Transverse colon (tissue), 4 donors: ENCODE measurements at regions not wholly inside any gene's neighbourhood (a gene's known extent, or its start where the extent isn't known, plus 50 kb on each side); places are given as distances from the start of the nearest gene placed in this dataset.

Experiments used
- DNase-seq: peaks from one replicate; pipeline ENCODE4 v3.0.0-alpha.2; 2019
- H3K27ac ChIP-seq, 4 donors: fragments of 200-600 bp; sonication (generic); 2 replicates each; pipeline ENCODE4 v1.5.1; 2016 to 2018; ENCODE audit warnings: inconsistent platforms in 4 of 4
- H3K27me3 ChIP-seq: fragments of 200-600 bp; sonication (generic); 2 replicates; pipeline ENCODE4 v1.5.1; 2017; ENCODE audit warnings: inconsistent platforms
- H3K36me3 ChIP-seq, 4 donors: fragments of 200-600 bp; sonication (generic); 2 replicates each; pipeline ENCODE4 v1.5.1; 2017 to 2019; ENCODE audit warnings: inconsistent platforms in 4 of 4
- H3K4me1 ChIP-seq, 4 donors: fragments of 200-600 bp; sonication (generic); 2 replicates each; pipeline ENCODE4 v1.5.1; 2017 to 2020; ENCODE audit warnings: inconsistent platforms in 4 of 4
- H3K4me3 ChIP-seq, 4 donors: fragments of 200-600 bp; sonication (generic); 1 replicate in 1 of 4; 2 replicates in 3 of 4; pipeline versions ENCODE4 v1.5.1 to v1.6.1; 2017 to 2019; ENCODE audit warnings: inconsistent platforms in 4 of 4
- H3K9me3 ChIP-seq, 2 donors: fragments of 200-600 bp; sonication (generic); 2 replicates each; pipeline ENCODE4 v1.5.1; 2017 to 2019; ENCODE audit warnings: inconsistent platforms in 2 of 2
- EP300 ChIP-seq: sonication (generic); formaldehyde crosslinking; IDR thresholded peaks from one replicate; pipeline ENCODE4 v1.6.1; 2017; ENCODE audit warnings: antibody characterized with exemption, low read depth
- POLR2A ChIP-seq: fragments of 450-650 bp; IDR thresholded peaks from one replicate; pipeline ENCODE4 v1.6.1; 2016; ENCODE audit warnings: antibody characterized with exemption, mild to moderate bottlenecking, moderate library complexity
- POLR2AphosphoS5 ChIP-seq, 3 donors: sonication (generic); formaldehyde crosslinking; IDR thresholded peaks; one replicate each; pipeline ENCODE4 v1.6.1; 2016; ENCODE audit warnings: antibody characterized with exemption in 3 of 3
- WGBS, 2 donors: methylation state at CpG; one replicate each; pipeline ENCODE4 v1.1.5; 2018; ENCODE audit warnings: low coverage in 1 of 2; 5-methylcytosine and 5-hydroxymethylcytosine counted together
- in situ Hi-C, 4 donors: fragments of 200-750 bp; cut with MboI; loops; one replicate each; pipeline versions ENCODE4 v1.15.0 to v1.15.1; 2017; ENCODE audit warnings: low sequenced_read_pairs in 3 of 4, low pct_ligation_motif_present in 1 of 4, low pct_unique_long_range_greater_than_20kb in 1 of 4
- intact Hi-C: fragments of 100-400 bp; cut with DNase I; formaldehyde crosslinking; loops from one replicate; pipeline ENCODE4 v1.15.1; 2023; ENCODE audit warnings: low total_unique reads
- TF ChIP-seq, protein P1 (sequence below), 5 experiments: fragments of 200-600 bp in 3 of 5; fragments of 450-650 bp in 2 of 5; sonication (generic) in 3 of 5; IDR thresholded peaks; 1 replicate in 2 of 5; 2 replicates in 3 of 5; pipeline ENCODE4 v1.5.1; 2016 to 2017; ENCODE audit warnings: antibody characterized with exemption in 5 of 5, inconsistent platforms in 3 of 5, mild to moderate bottlenecking in 2 of 5, moderate library complexity in 1 of 5

DNA sequence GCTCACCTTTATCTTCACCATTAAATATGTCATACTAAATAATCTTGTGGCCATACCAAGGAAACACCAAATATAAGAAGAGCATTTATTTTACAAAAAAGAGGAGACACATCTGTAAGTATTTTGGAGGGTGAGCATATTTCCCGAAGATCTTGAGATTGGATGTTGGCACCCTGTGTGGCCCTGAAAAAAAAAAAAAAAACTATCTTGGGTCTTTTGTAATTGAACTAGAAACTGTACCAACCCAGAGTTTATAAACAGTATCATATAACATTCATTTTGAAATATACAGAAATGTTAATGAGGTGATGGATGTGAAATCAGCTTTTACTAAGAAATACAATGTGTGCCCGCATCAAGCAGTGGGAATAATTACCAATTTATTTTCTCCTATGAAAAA lies 104.0 kb upstream of the FRMD6 start:
- in situ Hi-C loops (no loop called here), intact Hi-C loops (no loop called here)
- WGBS, 2 donors: 83 to 90% methylated on average over 2 of the region's 2 CpGs
- Histone ChIP-seq H3K4me1 (peaks cover 0 to 3% (median 1%) of the 10 kb centered on the region in 4 donors), H3K9me3 (no peaks in the 10 kb centered on the region), H3K4me3 (no peak overlapping the region), H3K36me3 (no peaks in the 10 kb centered on the region), H3K27ac (peak overlapping the region; percentile 56 to 72 (median 65)), H3K27me3 (no peaks in the 10 kb centered on the region)
- DNase-seq: no peak
- TF ChIP-seq POLR2AphosphoS5 (IDR thresholded peaks at IDR 0.05) (no peak), POLR2A (no peak), EP300 (no peak)
- TF ChIP-seq, protein P1, sequence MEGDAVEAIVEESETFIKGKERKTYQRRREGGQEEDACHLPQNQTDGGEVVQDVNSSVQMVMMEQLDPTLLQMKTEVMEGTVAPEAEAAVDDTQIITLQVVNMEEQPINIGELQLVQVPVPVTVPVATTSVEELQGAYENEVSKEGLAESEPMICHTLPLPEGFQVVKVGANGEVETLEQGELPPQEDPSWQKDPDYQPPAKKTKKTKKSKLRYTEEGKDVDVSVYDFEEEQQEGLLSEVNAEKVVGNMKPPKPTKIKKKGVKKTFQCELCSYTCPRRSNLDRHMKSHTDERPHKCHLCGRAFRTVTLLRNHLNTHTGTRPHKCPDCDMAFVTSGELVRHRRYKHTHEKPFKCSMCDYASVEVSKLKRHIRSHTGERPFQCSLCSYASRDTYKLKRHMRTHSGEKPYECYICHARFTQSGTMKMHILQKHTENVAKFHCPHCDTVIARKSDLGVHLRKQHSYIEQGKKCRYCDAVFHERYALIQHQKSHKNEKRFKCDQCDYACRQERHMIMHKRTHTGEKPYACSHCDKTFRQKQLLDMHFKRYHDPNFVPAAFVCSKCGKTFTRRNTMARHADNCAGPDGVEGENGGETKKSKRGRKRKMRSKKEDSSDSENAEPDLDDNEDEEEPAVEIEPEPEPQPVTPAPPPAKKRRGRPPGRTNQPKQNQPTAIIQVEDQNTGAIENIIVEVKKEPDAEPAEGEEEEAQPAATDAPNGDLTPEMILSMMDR (IDR thresholded peaks at IDR 0.05): no peak

DNA sequence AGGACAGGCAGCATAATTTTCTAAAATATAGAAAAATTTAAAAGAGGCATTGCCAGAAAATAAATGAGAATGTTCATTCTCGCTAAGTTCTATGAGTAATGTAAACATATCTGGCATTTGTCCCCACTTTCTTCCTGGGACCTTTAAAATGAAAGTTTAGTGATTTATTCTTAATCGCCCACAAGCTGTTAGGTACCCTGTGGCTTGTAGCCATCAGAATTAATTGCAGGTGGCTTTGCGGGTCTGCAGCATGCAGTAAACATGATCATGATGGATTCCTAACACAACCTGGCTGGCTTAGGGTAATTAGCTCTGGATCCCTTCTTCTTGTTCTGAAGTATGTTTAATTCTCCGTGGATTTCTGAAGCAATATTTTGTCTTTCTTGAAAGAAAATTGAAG lies 103.5 kb upstream of the FRMD6 start:
- Histone ChIP-seq H3K9me3 (no peaks in the 10 kb centered on the region), H3K36me3 (no peaks in the 10 kb centered on the region), H3K27me3 (no peaks in the 10 kb centered on the region), H3K27ac (peak overlapping the region; percentile 56 to 72 (median 65)), H3K4me1 (peaks cover 0 to 3% (median 1%) of the 10 kb centered on the region in 4 donors), H3K4me3 (no peak overlapping the region)
- TF ChIP-seq POLR2AphosphoS5 (IDR thresholded peaks at IDR 0.05) (no peak), POLR2A (no peak), EP300 (no peak)
- TF ChIP-seq, protein P1 (IDR thresholded peaks at IDR 0.05): no peak
- 72 to 78% methylated on average over 4 of the region's 4 CpGs for WGBS, 2 donors
- intact Hi-C loops (no loop called here), in situ Hi-C loops (no loop called here)
- DNase-seq: no peak

DNA sequence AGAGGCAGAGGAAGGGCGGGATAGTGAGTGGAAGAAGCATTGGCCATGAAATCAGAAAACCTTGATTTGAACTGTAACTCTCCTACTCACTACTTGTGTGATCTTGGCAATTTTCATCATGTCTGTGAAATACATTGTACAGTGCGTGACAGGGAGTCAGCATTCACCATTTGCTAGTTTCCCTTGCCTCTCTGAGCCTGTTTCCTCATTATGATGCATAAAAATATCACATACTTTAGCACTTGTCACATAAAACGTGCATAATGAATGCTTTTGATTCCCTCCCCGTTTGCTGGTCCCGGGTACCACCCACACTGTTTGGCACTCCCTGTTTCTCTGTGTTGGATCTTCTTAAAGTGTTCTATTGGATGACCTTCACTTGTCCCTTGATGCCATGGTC lies 101.1 kb upstream of the FRMD6 start:
- H3K4me3 ChIP-seq: no peak overlapping the region
- intact Hi-C loops: no loop called here
- DNase-seq: no peak
- H3K9me3 ChIP-seq: no peaks in the 10 kb centered on the region
- no peak overlapping the region for H3K27ac ChIP-seq
- H3K4me1 ChIP-seq: peaks cover 0 to 3% (median 1%) of the 10 kb centered on the region in 4 donors
- H3K36me3 ChIP-seq: no peaks in the 10 kb centered on the region
- TF ChIP-seq, protein P1 (IDR thresholded peaks at IDR 0.05): no peak
- no peak for TF ChIP-seq POLR2A
- no peak for TF ChIP-seq EP300
- no peaks in the 10 kb centered on the region for H3K27me3 ChIP-seq
- WGBS, 2 donors: 70 to 81% methylated on average over 3 to 5 of the region's 5 CpGs
- in situ Hi-C loops: no loop called here

DNA sequence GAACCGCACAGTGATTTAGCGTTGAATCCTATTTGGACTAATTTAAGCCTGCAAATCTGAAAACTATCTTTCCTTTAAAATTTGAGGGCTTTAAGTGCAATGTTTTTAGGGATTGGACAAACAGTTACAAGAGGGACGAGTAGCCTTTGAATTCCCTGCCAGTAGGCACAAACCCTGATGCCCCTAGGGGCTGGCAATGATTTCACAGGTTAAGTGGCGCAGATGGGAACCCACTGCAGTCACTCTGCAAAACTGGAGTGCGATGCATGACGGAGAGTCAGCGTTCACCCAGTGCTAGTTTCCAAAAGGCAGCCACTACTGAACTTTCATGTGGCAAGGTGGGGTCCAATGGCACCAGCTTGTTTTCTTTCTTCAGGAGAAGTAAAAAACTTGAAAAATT lies 99.4 kb upstream of the FRMD6 start:
- H3K4me3 ChIP-seq: no peak overlapping the region
- H3K9me3 ChIP-seq: no peaks in the 10 kb centered on the region
- intact Hi-C loops (no loop called here), in situ Hi-C loops (no loop called here)
- H3K36me3 ChIP-seq: no peaks in the 10 kb centered on the region
- no peak overlapping the region for H3K27ac ChIP-seq
- TF ChIP-seq POLR2AphosphoS5 (IDR thresholded peaks at IDR 0.05) (no peak), POLR2A (no peak), EP300 (no peak)
- TF ChIP-seq, protein P1 (IDR thresholded peaks at IDR 0.05): no peak
- WGBS, 2 donors: 91 to 96% methylated on average over 5 to 7 of the region's 7 CpGs
- DNase-seq: no peak
- no peaks in the 10 kb centered on the region for H3K27me3 ChIP-seq
- peaks cover 0 to 2% (median 0%) of the 10 kb centered on the region in 4 donors for H3K4me1 ChIP-seq
